HG03460 (cell line): ENCODE measurements at regions not wholly inside any gene's neighbourhood (a gene's known extent, or its start where the extent isn't known, plus 50 kb on each side); places are given as distances from the start of the nearest gene placed in this dataset.
"Not testable (repeated sequence)": the region's sequence is repeated elsewhere in the genome, so short reads cannot be mapped to it uniquely, and the experiment has no call there.

ENCODE experiments used
- ATAC-seq: cut with Tn5 transposase; IDR thresholded peaks from one replicate; pipeline ENCODE4 v1.9.1; 2021; ENCODE audit not compliant: unreplicated experiment

DNA sequence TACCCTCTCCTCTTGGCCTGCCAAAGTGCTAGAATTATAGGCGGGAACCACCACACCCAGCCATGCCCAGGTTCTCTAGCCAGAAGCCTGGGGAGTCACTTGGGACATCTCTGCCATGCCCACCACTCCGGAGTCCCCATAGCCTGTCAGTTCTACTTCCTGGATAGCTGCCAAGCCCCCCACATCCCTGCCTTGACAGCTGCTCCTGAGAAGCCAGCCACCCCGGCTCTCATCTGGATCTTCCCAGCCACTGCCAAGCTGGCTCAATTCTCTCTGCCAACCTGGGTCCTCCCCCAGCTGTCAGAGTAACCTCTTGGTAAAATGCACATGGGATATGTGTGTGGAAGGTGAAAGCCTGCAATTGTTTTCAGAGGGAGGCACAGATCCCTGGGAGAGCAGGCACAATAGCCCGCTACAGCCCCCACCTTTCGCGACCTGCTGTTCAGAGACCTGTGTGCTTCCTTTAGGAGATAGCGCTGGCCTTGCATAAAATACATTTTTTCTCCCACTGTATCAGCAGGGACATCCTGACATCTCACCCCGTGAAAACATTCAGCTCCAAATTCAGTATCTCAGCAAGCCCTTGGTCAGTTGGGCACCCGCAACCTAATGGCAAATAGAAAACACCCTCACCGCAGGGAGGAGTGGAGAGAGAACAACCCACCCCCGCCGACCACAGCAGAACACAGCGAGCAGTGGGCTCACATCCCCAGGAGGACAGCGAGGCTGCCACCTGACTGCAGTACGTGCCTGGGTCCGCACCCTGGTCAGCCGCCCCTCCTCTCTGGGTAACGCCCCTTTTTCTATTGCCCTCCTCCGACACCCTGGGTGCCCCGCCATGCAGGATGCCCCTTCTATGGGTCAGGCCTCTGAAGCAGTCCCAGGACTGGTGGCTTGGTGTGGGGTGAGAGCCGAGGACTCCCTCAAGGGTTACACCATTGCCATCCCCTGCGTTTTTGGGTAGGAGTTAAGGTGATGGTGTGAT, 1342.2 kb downstream of the BRD1 start:
- ATAC-seq = no peak

DNA sequence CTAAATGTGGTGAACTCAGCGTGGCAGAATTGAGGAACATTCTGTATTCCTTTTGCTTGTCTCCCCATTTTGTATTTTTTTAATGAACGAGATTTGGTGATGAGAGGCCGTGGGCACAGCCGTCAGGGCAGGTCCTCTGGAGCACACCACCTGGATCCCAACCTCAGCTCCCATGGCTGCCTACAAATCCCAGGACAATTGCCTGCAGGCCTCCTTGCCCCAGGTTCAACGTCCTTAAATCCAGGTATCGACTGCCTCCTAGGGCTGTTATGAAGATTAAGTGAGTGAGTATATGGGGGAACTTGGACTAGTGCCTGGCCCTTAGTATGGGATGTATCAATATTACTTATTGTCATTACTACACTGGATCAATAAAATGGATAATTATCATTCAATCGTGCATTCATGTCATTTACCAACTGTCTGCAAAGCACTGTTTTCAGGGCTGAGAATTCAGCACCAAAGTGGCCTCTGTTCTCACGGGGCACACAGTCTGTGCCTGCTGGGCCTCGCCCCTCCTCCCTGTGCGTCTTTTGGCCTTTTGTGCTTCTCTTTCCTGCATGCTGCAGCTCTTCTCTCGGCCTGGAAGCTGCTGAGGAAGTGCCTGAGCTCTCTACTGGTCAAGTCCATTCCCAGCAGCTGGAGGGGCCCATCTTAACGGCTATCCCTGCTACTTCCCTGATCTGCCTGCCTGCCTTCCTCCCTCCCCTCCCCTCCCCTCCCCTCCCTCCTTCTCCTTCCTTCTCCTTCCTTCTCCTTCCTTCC, 1343.7 kb downstream of the BRD1 start:
- no peak for ATAC-seq

DNA sequence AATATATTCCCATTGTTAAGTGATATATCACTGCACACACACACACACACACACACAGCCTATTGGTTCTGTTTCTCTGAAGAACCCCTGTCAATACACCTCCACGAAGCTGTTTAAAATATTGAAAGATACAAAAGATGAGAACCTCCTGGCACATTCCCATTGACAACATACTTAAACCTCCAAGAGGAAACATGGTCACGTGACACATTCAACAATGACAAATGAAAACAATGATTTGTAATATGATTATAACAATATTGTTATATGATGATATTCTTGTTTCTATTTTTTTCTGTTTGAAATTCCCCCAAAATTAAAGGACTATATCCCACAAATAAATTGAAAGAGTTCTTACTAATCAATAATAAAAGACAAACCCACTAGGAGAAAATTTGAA, 1344.9 kb downstream of the BRD1 start:
- no peak for ATAC-seq

DNA sequence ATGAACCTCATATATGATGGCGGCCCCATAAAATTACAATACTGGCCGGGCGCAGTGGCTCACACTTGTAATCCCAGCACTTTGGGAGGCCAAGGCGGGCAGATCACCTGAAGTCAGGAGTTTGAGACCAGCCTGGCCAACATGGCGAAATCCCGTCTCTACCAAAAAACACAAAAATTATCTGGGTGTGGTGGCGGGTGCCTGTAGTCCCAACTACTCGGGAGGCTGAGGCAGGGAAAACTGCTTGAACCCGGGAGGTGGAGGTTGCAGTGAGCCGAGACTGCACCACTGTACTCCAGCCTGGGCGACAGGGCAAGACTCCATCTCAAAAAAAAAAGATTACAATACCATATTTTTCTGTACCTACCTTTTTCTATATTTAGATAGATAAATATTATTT, 1345.5 kb downstream of the BRD1 start:
- ATAC-seq = not testable (repeated sequence)

DNA sequence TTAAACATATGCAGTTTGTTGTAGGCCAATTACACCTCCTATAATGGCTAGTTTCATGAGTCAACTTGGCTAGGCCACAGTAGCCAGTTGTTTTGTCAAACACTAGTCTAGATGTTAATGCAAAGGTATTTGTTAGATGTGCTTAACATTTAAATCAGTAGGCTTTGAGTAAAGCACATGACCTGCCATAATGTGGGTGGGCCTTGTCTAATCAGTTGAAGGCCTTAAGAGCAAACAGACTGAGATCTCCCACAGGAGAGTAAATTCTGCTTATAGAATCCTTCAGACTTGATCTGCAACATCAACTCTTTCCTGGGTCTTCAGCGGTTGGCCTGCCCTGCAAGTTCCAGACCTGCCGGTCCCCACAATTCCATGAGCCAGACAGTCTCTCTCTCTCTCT, 1345.9 kb downstream of the BRD1 start:
- ATAC-seq = no peak

DNA sequence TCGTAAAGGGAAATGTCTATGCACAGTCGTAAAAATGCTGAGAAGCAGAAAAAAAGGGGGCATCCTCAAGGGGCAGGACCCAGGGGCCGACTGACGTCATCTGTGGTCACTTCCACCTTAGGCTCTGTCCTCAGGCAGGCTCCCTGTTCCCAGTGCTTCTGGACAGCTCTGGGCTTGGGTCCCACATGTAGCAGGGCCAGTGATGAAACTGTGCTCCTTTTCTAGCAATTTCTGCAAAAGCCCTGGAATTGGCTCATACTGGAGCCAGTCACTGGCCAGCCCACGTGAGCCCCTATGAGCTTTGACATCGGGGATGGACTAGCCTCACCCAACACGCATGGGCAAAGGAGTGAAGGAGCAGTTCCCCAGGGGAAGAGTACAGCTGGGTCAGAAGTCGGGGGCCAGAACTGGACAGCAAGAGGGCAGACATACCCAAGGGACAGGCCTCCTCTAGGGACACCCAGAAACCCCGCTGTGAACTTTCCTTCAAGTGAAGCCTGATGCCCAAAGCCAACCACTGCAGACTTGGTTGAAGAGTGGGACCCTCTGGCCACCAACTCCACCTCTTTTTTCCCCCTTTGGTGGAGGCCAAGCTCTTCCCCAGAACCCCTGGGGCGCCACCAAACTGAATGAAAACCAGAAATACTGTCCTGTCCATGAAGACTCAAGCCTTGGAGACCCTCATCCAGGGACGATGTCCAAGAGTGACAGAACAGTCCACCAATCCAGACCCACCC, 1349.0 kb downstream of the BRD1 start:
- ATAC-seq = no peak

DNA sequence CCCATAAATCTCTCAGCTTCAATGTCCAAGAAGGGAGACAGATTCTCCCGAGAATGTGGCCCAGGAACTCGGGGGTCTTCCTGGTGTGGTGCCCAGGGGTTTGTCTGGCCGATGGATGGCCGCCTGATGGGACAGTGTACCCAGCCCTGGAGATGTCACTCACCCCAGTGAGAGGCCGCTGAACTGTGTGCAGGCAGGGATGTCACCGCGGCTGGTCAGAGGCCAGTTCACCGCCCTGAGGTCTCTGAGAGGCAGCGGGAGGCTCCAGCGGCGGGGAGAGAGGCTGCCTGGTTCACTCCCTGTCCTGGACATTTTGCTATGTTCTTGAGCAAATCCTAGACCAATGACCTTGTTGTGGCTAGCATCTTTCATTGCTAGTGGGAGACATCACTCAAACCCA, 1349.5 kb downstream of the BRD1 start:
- no peak for ATAC-seq

DNA sequence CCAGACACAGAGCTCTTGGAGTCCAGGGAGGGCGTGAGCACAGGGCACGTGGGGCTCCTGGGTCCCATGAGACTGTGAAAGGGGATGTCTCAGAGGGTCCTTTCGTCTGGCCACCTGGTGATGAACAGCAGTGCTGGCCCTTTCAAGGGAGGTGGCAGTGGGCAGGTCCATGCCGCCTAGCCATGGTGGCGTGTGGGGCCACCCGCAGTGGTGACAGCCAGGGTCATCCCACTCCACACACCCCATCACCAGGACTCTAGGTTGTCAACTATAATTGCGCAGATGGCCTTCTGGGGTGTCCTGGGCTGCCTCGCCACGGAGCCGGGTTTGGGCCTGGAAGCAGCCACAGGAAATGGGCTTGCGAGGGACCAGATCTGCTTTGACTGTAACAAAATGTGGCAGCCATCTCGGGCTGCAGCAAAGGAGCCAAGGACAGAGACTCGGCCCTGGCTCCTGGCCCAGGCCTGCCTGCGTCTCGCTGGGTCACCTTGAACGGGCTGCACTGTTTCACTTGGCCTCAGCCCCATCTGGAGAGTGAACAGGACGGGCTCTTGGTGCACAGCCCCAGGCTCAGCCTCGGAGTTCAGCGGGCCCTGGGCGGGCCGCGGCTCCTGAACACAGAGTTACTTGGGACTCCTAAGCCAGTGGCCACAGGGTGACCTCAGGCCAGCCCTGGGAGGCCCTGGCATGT, 1350.5 kb downstream of the BRD1 start:
- ATAC-seq = no peak

DNA sequence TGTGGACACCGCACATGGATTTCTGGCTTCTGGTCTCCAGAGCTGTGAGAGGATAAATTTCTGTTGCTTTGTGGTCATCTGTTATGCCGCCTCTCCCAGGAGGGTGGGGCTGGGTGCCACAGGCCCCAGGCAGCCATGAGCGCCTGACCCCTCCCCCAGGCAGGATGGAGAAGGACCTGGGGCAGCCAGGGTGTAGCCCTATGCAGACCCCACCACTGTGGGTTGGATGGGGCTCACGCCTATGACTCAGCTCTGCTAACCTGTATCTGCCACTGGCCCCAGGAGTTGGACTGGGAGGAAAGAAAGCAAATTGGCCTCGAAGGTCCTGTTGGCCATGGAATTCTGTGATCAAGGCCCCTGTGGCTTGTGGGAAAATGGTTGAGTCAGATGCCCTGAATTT, 1351.1 kb downstream of the BRD1 start:
- no peak for ATAC-seq

DNA sequence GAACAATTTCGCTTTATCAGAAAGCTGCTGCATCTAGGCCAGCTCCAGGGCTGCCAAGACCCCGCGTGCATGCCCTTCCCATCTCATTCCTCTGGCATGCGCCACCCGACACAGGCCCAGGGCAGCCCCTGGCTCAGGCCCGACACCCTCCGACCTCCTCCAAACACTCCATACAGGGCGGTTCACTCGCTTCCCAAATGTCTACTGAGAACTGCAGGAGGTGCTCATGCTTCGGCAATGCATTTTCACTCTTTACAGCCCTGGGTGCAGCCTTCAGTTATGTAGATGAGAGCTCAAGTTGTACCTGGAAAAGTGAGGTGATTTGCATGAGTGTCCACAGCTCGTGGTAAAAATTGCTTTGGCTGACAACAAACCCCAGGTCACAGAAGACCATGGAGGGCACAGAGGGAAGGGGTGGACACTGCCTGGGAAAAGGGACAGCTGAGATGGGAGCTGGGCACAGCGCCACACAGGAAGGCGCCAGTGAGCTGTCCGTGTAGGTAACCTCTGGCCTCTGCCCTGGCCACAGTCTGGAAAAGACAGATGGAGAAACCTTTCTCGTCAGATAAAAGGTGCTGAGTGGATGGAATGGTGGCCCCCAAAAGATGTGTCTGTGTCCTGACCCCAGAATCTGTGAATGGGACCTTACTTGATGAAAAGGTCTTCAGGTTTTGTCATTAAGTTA, 1351.9 kb downstream of the BRD1 start:
- no peak for ATAC-seq

DNA sequence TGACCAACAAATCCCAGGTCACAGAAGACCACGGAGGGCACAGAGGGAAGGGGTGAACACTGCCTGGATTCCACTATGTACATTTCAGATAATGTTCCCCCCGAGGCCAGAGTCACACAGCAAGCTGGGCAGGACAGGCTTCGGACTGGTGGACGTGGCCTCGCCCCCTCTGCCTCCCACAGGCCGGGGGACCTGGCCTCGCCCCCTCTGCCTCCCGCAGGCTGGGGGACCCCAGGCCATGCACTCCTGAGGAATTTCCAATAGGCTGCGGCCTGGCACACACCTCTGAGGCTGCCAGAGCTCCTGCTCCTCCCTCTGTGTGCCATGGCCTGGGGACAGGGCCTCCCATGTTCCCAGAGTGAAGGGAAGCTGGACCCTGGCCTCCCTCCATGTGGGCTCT, 1352.8 kb downstream of the BRD1 start:
- ATAC-seq = no peak

DNA sequence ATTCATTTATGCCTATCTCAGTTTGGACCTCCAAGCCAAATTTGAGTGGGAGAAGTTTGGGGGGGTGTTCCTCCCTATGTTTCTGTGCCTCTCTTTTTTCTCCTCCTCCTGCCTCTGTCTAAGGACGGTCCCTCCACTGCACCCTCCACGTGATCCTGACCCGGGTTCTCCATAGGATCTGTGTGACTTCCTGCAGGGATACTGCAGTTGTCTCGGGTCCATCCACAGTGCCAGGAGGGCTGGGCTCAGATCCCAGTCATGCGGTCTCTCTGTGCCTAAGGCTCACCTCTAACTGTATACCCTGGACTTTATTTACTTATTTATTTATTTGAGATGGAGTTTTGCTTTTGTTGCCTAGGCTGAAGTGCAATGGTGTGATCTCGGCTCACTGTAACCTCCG, 1354.5 kb downstream of the BRD1 start:
- ATAC-seq = no peak

DNA sequence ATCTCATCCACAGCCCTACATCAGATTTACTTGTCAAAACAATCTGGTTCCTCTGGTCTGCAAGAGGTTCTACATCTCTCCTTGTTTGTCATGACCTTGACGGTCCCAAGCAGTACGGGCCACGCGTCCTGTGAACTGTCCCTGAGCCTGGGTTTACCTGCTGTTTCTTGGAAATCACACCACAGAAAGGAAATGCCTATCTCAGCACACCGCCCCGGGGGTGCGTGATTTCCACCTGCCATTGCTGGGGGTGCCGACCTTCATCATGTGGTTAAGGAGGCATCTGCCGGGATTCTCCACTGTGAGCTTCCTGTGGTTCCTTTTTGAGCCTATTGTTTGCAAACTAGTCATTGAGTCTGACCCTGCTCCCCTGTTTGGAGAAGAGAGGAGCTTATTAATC, 1363.4 kb downstream of the BRD1 start:
- no peak for ATAC-seq

DNA sequence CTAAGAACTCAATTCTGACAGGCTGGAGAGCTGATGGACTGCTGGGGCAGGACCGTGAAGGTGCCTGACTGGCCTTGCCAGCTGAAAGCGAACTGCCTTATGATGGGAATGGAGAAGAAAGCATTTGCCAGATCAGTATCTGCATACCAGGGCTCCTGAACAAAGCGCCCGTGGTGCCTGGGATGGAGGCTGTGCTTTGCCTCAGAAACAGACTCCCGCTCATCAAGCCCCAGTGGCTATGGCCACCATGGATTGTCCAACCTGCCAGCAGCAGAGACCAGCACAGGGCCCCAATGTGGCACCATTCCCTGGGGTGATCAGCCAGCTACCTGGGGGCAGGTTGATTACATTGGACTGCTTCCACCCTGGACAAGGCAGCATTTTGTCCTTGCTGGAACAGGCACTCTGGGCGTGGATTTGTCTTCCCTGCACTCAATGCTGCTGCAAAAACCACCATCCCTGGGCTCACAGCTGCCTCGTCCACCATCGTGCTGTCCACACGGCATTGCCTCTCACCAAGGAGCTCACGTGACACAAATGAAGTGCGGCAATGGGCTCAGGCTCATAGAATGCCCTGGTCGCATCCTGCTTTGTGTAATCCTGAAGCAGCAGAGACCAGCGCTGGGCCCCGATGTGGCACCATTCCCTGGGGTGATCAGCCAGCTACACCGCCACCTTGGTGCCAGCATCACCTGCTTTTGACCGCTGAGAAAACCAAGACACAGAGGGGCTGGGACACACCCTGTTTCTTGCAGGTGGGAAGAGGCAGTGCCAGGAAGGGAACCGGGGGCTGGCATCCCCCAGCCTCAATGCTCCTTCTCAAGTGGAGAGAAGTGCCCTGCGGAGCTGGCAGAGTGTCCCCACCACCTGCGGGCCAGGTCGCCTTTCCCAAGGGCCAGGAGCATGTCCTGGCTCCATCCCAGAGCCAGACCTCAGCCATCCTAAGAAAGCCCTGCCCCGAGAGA, 1367.5 kb downstream of the BRD1 start:
- no peak for ATAC-seq

DNA sequence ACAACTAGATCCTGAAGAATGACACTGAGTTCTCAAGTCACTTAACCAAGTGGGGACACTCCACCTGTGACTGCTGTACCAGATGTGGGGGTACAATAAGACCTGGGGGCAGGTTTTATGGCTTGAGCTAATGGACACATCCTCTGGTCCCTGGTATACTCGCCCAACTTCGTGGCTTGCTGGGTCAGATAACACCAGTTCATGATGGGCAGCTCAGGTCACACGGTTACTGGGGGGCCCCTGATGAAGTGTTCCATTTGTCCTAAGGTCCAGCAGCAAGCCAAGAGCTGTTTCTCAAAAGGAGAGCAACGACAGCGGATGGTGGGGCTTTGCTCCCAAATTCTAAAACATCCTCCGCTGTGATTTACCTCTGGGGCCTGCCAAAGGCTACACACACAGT, 1368.4 kb downstream of the BRD1 start:
- ATAC-seq = no peak

DNA sequence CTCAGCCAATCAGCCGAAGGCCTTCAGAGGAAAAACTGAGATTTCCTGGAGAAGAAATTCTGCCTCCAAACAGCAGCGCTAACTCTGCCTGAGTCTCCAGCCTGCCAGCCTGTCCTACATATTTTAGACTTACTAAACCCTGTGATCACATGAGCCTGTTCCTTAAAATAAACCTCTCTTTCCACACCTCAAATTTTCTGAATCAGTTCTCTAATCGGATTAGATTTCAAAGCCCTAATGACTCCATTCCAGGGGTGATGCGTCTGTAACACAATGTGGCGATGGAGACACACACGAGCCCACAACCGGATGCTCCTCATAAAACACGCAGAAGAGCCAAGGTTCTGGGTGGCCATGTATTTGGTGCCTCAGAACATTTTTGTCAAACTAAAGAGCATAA, 1371.2 kb downstream of the BRD1 start:
- ATAC-seq = no peak

DNA sequence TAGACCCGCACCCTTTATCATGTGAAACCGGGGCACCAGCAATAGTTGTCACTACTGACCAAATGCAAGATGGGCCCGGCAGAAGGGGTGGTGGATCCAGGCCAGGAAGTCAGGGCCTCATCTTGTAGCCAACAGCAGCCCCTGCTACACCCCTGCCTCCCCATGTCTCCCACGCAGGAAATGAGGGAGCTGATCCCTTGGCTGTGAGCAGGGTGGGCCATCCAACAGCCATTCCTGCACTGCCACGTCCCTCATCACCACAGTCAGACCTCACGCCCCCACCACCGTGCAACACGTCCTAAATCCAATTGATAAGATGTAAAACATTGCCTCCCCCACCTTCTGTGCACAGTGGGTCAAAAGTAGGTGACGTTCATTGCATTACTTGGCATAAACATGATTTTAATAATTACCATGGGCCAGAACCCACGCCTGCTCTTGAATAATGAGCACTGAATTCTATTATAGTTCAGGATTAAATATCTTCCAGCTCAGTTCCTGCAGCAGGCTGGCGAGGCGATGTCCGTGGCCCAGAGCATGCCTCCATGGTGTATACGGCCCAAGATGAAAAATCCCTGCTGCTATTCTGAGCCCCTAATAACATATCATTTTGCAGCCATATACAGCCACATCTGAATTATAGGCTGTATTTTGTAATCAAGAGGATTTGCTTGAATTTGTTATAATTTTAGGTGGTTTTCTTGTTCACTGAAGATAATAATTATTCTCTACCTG, 1373.8 kb downstream of the BRD1 start:
- no peak for ATAC-seq

DNA sequence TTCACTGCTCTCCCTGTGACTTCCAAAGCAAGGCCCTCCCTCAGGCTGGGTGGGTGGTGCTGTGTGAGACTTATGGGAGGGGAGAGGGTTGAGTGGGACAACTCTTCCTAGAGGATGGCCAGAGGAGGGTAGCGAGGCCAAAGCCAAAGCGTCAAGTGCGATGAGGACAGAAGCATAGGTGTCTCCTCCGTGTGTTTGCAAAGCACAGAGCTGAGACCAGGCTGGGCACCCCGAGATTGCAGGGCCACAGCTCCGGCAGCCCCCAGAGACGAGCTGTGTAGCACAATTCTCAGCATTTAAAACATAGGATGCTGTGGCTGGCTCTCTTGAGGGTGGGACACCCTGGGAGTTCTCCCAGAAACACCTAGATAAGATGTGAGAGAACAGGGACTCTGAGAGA, 1374.5 kb downstream of the BRD1 start:
- ATAC-seq = no peak

DNA sequence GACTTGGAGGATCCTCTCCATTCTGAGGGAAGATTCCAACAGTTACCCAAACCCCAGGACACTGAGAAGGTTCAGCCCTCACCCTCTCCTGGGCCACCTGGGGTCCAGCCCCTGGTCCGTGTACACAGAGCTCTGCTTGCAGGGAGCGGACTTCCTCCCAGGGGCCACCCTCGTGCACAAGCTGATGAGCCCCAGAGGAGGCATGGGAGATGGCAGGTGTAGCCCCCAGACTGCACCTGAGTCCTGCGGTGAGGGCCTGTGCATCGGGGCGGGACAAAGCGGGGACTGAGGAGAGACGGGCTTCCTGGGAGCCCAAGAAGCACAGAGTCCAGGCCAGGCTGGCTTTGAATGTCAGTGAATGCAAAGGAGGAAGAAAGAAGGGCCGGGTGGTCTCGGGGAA, 1374.9 kb downstream of the BRD1 start:
- no peak for ATAC-seq
